Astrocyte (in vitro differentiated cells and primary cell): ENCODE measurements at regions not wholly inside any gene's neighbourhood (a gene's known extent, or its start where the extent isn't known, plus 50 kb on each side); places are given as distances from the start of the nearest gene placed in this dataset.

ENCODE experiments used
- DNase-seq: peaks from one replicate; pipeline ENCODE4 v3.0.0-alpha.2; 2010; ENCODE audit warnings: low read depth
- FAIRE-seq: peaks from 2 replicates; lab custom pipeline; 2011; peaks lifted over from hg19 to GRCh38; lab: Jason Lieb, UNC
- H2AFZ ChIP-seq: 2 replicates; pipeline ENCODE4 v1.6.0; 2012; ENCODE audit warnings: low read depth, low read length, inconsistent platforms
- H3K27ac ChIP-seq: 2 replicates; pipeline ENCODE4 v1.5.1; 2011; ENCODE audit warnings: low read depth, low read length, inconsistent platforms
- H3K27me3 ChIP-seq: 2 replicates; pipeline ENCODE4 v1.6.0; 2011; ENCODE audit warnings: low read length, inconsistent platforms; ENCODE audit not compliant: insufficient read depth
- H3K36me3 ChIP-seq: 2 replicates; pipeline ENCODE4 v1.5.1; 2011; ENCODE audit warnings: low read length, inconsistent platforms; ENCODE audit not compliant: insufficient read depth
- H3K4me1 ChIP-seq: 2 replicates; pipeline ENCODE4 v1.5.1; 2011; ENCODE audit warnings: low read length, inconsistent platforms; ENCODE audit not compliant: insufficient read depth
- H3K4me2 ChIP-seq: 2 replicates; pipeline ENCODE4 v1.6.0; 2012; ENCODE audit warnings: low read length, inconsistent platforms
- H3K4me3 ChIP-seq: 2 replicates; pipeline ENCODE4 v1.5.1; 2011; ENCODE audit warnings: low read depth, mild to moderate bottlenecking, low read length, inconsistent platforms; ENCODE audit not compliant: insufficient read depth
- H3K79me2 ChIP-seq: 2 replicates; pipeline ENCODE4 v1.6.0; 2012; ENCODE audit warnings: mild to moderate bottlenecking, low read length, inconsistent platforms; ENCODE audit not compliant: insufficient read depth
- H3K9ac ChIP-seq: 2 replicates; pipeline ENCODE4 v1.6.0; 2012; ENCODE audit warnings: mild to moderate bottlenecking, low read length, inconsistent platforms
- H3K9me3 ChIP-seq: 2 replicates; pipeline ENCODE4 v1.5.1; 2012; ENCODE audit warnings: low read depth, mild to moderate bottlenecking, low read length, inconsistent platforms; ENCODE audit not compliant: insufficient read depth
- H4K20me1 ChIP-seq: 2 replicates; pipeline ENCODE4 v1.6.0; 2012; ENCODE audit warnings: low read length, inconsistent platforms; ENCODE audit not compliant: insufficient read depth
- H3K27ac Mint-ChIP-seq: one replicate; pipeline ENCODE4 v1.8.0; 2021; ENCODE audit warnings: mild to moderate bottlenecking, mixed read lengths; ENCODE audit not compliant: unreplicated experiment
- H3K27me3 Mint-ChIP-seq: one replicate; pipeline ENCODE4 v1.8.0; 2021; ENCODE audit warnings: low read depth, mixed read lengths; ENCODE audit not compliant: unreplicated experiment
- H3K36me3 Mint-ChIP-seq: one replicate; pipeline ENCODE4 v1.8.0; 2021; ENCODE audit warnings: low read depth, mixed read lengths; ENCODE audit not compliant: unreplicated experiment
- H3K4me1 Mint-ChIP-seq: one replicate; pipeline ENCODE4 v1.8.0; 2021; ENCODE audit warnings: low read depth, mixed read lengths; ENCODE audit not compliant: unreplicated experiment
- H3K4me3 Mint-ChIP-seq: one replicate; pipeline ENCODE4 v1.8.0; 2021; ENCODE audit warnings: mild to moderate bottlenecking, moderate library complexity, mixed read lengths; ENCODE audit not compliant: unreplicated experiment
- H3K9me3 Mint-ChIP-seq: one replicate; pipeline ENCODE4 v1.8.0; 2021; ENCODE audit warnings: mild to moderate bottlenecking, mixed read lengths; ENCODE audit not compliant: unreplicated experiment
- EZH2 ChIP-seq: IDR thresholded peaks from 2 replicates; pipeline ENCODE4 v1.6.1; 2012; ENCODE audit warnings: mild to moderate bottlenecking, low read length, inconsistent platforms; ENCODE audit not compliant: insufficient read depth
- TF ChIP-seq, protein P1 (sequence below): IDR thresholded peaks from 2 replicates; pipeline ENCODE4 v1.5.1; 2011; ENCODE audit warnings: low read depth, mild to moderate bottlenecking, inconsistent platforms, low read length, moderate library complexity; ENCODE audit not compliant: insufficient read depth

GRCh38 chr2:183950673-183951072 is 647.7 kb upstream of the ZNF804A start:
- Mint-ChIP-seq H3K9me3 (peaks cover 2% of the 10 kb centered on the region), H3K4me1 (no peaks in the 10 kb centered on the region), H3K27ac (no peak overlapping the region), H3K27me3 (no peaks in the 10 kb centered on the region), H3K4me3 (no peak overlapping the region), H3K36me3 (no peaks in the 10 kb centered on the region)
- FAIRE-seq = no peak
- Histone ChIP-seq H4K20me1 (no peaks in the 10 kb centered on the region), H3K36me3 (no peaks in the 10 kb centered on the region), H3K4me1 (no peaks in the 10 kb centered on the region), H3K4me2 (no peak overlapping the region), H2AFZ (no peak overlapping the region), H3K9me3 (no peaks in the 10 kb centered on the region), H3K27ac (no peak overlapping the region), H3K79me2 (no peaks in the 10 kb centered on the region), H3K9ac (no peak overlapping the region), H3K4me3 (no peak overlapping the region), H3K27me3 (no peaks in the 10 kb centered on the region)
- TF ChIP-seq EZH2 = no peak
- TF ChIP-seq, protein P1, sequence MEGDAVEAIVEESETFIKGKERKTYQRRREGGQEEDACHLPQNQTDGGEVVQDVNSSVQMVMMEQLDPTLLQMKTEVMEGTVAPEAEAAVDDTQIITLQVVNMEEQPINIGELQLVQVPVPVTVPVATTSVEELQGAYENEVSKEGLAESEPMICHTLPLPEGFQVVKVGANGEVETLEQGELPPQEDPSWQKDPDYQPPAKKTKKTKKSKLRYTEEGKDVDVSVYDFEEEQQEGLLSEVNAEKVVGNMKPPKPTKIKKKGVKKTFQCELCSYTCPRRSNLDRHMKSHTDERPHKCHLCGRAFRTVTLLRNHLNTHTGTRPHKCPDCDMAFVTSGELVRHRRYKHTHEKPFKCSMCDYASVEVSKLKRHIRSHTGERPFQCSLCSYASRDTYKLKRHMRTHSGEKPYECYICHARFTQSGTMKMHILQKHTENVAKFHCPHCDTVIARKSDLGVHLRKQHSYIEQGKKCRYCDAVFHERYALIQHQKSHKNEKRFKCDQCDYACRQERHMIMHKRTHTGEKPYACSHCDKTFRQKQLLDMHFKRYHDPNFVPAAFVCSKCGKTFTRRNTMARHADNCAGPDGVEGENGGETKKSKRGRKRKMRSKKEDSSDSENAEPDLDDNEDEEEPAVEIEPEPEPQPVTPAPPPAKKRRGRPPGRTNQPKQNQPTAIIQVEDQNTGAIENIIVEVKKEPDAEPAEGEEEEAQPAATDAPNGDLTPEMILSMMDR = no peak
- DNase-seq = no peak

DNA sequence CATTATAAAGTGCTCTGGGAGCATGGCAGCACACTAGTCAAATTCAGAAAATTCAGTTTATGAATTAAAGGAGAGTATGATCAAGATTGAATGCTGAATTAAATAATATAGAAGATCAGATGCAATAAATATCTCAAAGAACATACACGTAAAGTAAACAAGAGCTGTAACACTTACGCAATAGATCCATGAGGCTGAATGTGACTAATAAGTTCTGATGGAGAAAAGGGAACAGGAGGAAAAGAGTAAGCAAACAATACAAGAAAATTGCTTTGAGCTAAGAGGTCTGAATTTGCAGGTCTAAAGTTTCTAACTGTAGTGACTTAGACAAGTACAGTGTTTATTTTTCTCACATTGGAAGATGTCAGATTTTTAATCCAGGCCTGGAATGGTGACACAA is 646.7 kb upstream of the ZNF804A start:
- Mint-ChIP-seq H3K9me3 (peaks cover 2% of the 10 kb centered on the region), H3K4me1 (no peaks in the 10 kb centered on the region), H3K4me3 (no peak overlapping the region), H3K27ac (no peak overlapping the region), H3K27me3 (no peaks in the 10 kb centered on the region), H3K36me3 (no peaks in the 10 kb centered on the region)
- DNase-seq (no peak), FAIRE-seq (no peak)
- Histone ChIP-seq H3K9me3 (no peaks in the 10 kb centered on the region), H3K9ac (no peak overlapping the region), H3K79me2 (no peaks in the 10 kb centered on the region), H3K27me3 (no peaks in the 10 kb centered on the region), H3K27ac (no peak overlapping the region), H3K36me3 (no peaks in the 10 kb centered on the region), H3K4me3 (no peak overlapping the region), H2AFZ (no peak overlapping the region), H4K20me1 (no peaks in the 10 kb centered on the region), H3K4me1 (no peaks in the 10 kb centered on the region), H3K4me2 (no peak overlapping the region)
- TF ChIP-seq EZH2 = no peak
- TF ChIP-seq, protein P1 = no peak

DNA sequence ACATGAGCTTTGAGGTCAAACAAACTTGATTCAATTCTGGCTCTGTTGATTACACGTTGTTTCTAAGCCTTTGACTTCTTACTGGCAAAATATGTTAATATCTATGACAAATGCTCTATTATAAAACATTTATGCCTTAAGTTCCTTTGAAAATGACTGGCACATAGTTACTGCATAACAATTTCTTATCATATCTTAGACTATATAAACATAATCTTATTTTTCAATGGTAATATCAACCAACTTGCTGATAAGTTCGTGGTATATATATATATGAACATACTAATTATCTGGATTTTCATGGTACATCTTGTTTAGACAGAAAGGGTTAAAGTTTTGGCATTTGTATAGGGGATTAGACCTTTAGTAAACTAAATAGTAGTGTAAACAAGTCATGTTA is 645.6 kb upstream of the ZNF804A start:
- Histone ChIP-seq H4K20me1 (no peaks in the 10 kb centered on the region), H3K9ac (no peak overlapping the region), H3K79me2 (no peaks in the 10 kb centered on the region), H3K9me3 (no peaks in the 10 kb centered on the region), H3K27ac (no peak overlapping the region), H3K4me1 (no peaks in the 10 kb centered on the region), H3K36me3 (no peaks in the 10 kb centered on the region), H3K4me3 (no peak overlapping the region), H3K4me2 (no peak overlapping the region), H2AFZ (no peak overlapping the region), H3K27me3 (no peaks in the 10 kb centered on the region)
- Mint-ChIP-seq H3K9me3 (peaks cover 2% of the 10 kb centered on the region), H3K4me3 (no peak overlapping the region), H3K27me3 (no peaks in the 10 kb centered on the region), H3K36me3 (no peaks in the 10 kb centered on the region), H3K27ac (no peak overlapping the region), H3K4me1 (no peaks in the 10 kb centered on the region)
- FAIRE-seq = no peak
- no peak for DNase-seq
- TF ChIP-seq, protein P1 = no peak
- TF ChIP-seq EZH2 = no peak
